HepG2 (cell line): ENCODE measurements at regions not wholly inside any gene's neighbourhood (a gene's known extent, or its start where the extent isn't known, plus 50 kb on each side); places are given as distances from the start of the nearest gene placed in this dataset.

ENCODE experiments used
- ATAC-seq: fragments of 200-7000 bp; cut with Tn5 transposase; 3 replicates; pipeline ENCODE4 v1.9.1; 2020; ENCODE audit warnings: mild to moderate bottlenecking, moderate library complexity
- BruUV-seq: library from RNA; stranded (reverse); fragments of 400-500 nt; replicated peaks from 2 replicates; lab custom pipeline; 2021; lab: Mats Ljungman, UMichigan
- CTCF ChIA-PET: fragments of 300-600 bp; formaldehyde crosslinking; extraction: SDS; loops from one replicate; lab custom pipeline; 2021; ENCODE audit warnings: low total read pairs, inconsistent platforms, low intra/inter-chr PET ratio; lab: Yijun Ruan, JAX
- POLR2A ChIA-PET: fragments of 350-600 bp; sonication (Branson Sonifier 250); formaldehyde crosslinking; loops from one replicate; lab custom pipeline; 2020; ENCODE audit warnings: antibody characterized with exemption, inconsistent platforms; lab: Yijun Ruan, JAX
- DNase-seq: peaks from one replicate; pipeline ENCODE4 v3.0.0-alpha.2; 2015; ENCODE audit warnings: low spot score
- FAIRE-seq: peaks from 3 replicates; lab custom pipeline; 2011; peaks lifted over from hg19 to GRCh38; lab: Jason Lieb, UNC
- H2AFZ ChIP-seq: one replicate; pipeline ENCODE4 v1.6.1; 2011; ENCODE audit warnings: low read length, inconsistent platforms
- H3K27ac ChIP-seq: fragments of 300-600 bp; 3 replicates; pipeline ENCODE4 v1.8.0; 2011; ENCODE audit warnings: mixed run types, mild to moderate bottlenecking, mixed read lengths, low read length, inconsistent platforms; ENCODE audit not compliant: insufficient read depth; ENCODE audit errors: extremely low read length
- H3K27me3 ChIP-seq, 2 experiments: fragments of 200-600 bp in 1 of 2; 2 replicates in 1 of 2; 3 replicates in 1 of 2; pipeline versions ENCODE4 v1.6.0 to v1.8.0; 2011; ENCODE audit warnings: low read length in 2 of 2, mild to moderate bottlenecking in 2 of 2, moderate library complexity in 2 of 2, inconsistent platforms in 1 of 2; ENCODE audit not compliant: insufficient read depth in 2 of 2, control insufficient read depth in 1 of 2
- H3K36me3 ChIP-seq, 2 experiments: fragments of 200-600 bp in 1 of 2; replicated peaks in 1 of 2; 2 replicates in 1 of 2; 3 replicates in 1 of 2; pipeline versions ENCODE4 v1.5.1 to v1.8.0; 2011; ENCODE audit warnings: low read length in 2 of 2, inconsistent platforms in 1 of 2; ENCODE audit not compliant: insufficient read depth in 2 of 2, control insufficient read depth in 1 of 2
- H3K4me1 ChIP-seq: 2 replicates; pipeline ENCODE4 v1.5.1; 2012; ENCODE audit warnings: low read length, inconsistent platforms; ENCODE audit not compliant: insufficient read depth
- H3K4me2 ChIP-seq: 2 replicates; pipeline ENCODE4 v1.6.0; 2011; ENCODE audit warnings: low read depth, low read length, inconsistent platforms
- H3K4me3 ChIP-seq, 3 experiments: fragments of 200-600 bp in 1 of 3; sonication (generic), shearing (Covaris generic) in 1 of 3; replicated peaks in 1 of 3; 2 replicates each; pipeline ENCODE4 v1.5.1; 2011 to 2016; ENCODE audit warnings: low read length in 3 of 3, inconsistent platforms in 2 of 3, low read depth in 2 of 3, mild to moderate bottlenecking in 2 of 3, control low read depth in 1 of 3, mixed read lengths in 1 of 3; ENCODE audit not compliant: insufficient read depth in 1 of 3
- H3K79me2 ChIP-seq: one replicate; pipeline ENCODE4 v1.6.1; 2011; ENCODE audit warnings: low read length, inconsistent platforms; ENCODE audit not compliant: insufficient read depth
- H3K9ac ChIP-seq: 2 replicates; pipeline ENCODE4 v1.6.0; 2011; ENCODE audit warnings: mild to moderate bottlenecking, low read depth, low read length, inconsistent platforms; ENCODE audit not compliant: insufficient read depth
- H3K9me3 ChIP-seq: 2 replicates; pipeline ENCODE4 v1.5.1; 2012; ENCODE audit warnings: mild to moderate bottlenecking, low read length
- H4K20me1 ChIP-seq: 2 replicates; pipeline ENCODE4 v1.6.0; 2011; ENCODE audit warnings: inconsistent platforms, mild to moderate bottlenecking, low read length, moderate library complexity; ENCODE audit not compliant: insufficient read depth
- ASH2L ChIP-seq: fragments of 300-600, 200-600 bp; sonication (generic); IDR thresholded peaks from 2 replicates; pipeline ENCODE4 v1.7.0; 2017; ENCODE audit warnings: low read depth, mild to moderate bottlenecking, moderate library complexity, mixed read lengths, low read length; ENCODE audit not compliant: insufficient read length
- ELF3 ChIP-seq: IDR thresholded peaks from 2 replicates; pipeline ENCODE4 v1.6.1; 2016; ENCODE audit warnings: missing genetic modification reagents, missing compliant biosample characterization
- JUN ChIP-seq: sonication (generic); formaldehyde crosslinking; IDR thresholded peaks from 2 replicates; pipeline ENCODE4 v1.4.0; 2020; ENCODE audit warnings: mild to moderate bottlenecking, missing genetic modification reagents
- KDM5B ChIP-seq: sonication (generic); formaldehyde crosslinking; IDR thresholded peaks from 2 replicates; pipeline ENCODE4 v1.4.0; 2020; ENCODE audit warnings: missing genetic modification reagents, mild to moderate bottlenecking, borderline replicate concordance
- MTA3 ChIP-seq: sonication (generic); formaldehyde crosslinking; IDR thresholded peaks from 2 replicates; pipeline ENCODE4 v1.4.0; 2020; ENCODE audit warnings: missing genetic modification reagents
- MYC ChIP-seq: sonication (generic); formaldehyde crosslinking; IDR thresholded peaks from 2 replicates; pipeline ENCODE4 v1.9.0; 2021; ENCODE audit warnings: missing genetic modification reagents, borderline replicate concordance
- NR1H2 ChIP-seq: sonication (generic); formaldehyde crosslinking; IDR thresholded peaks from 2 replicates; pipeline ENCODE4 v1.8.1; 2022; ENCODE audit warnings: low read depth, missing genetic modification reagents, borderline replicate concordance
- PHF21A ChIP-seq: sonication (generic); formaldehyde crosslinking; IDR thresholded peaks from 2 replicates; pipeline ENCODE4 v1.5.0; 2020; ENCODE audit warnings: mild to moderate bottlenecking, missing genetic modification reagents
- PLSCR1 ChIP-seq: sonication (generic); formaldehyde crosslinking; IDR thresholded peaks from 2 replicates; pipeline ENCODE4 v1.5.0; 2020; ENCODE audit warnings: missing genetic modification reagents, mild to moderate bottlenecking, borderline replicate concordance
- RORA ChIP-seq: sonication (generic); formaldehyde crosslinking; IDR thresholded peaks from 2 replicates; pipeline ENCODE4 v1.5.0; 2020; ENCODE audit warnings: mild to moderate bottlenecking, missing genetic modification reagents, moderate library complexity
- XBP1 ChIP-seq: sonication (generic); formaldehyde crosslinking; IDR thresholded peaks from 2 replicates; pipeline ENCODE4 v1.5.0; 2020; ENCODE audit warnings: missing genetic modification reagents
- ZBTB20 ChIP-seq: sonication (generic); formaldehyde crosslinking; IDR thresholded peaks from 2 replicates; pipeline ENCODE4 v1.8.1; 2023; ENCODE audit warnings: missing genetic modification reagents, low read depth, mild to moderate bottlenecking, borderline replicate concordance
- ZBTB26 ChIP-seq: IDR thresholded peaks from 2 replicates; pipeline ENCODE4 v1.6.1; 2016; ENCODE audit warnings: missing compliant biosample characterization, missing genetic modification reagents, borderline replicate concordance
- ZNF138 ChIP-seq: sonication (generic); formaldehyde crosslinking; IDR thresholded peaks from 2 replicates; pipeline ENCODE4 v1.5.0; 2020; ENCODE audit warnings: mild to moderate bottlenecking, low read depth, missing genetic modification reagents
- ZNF703 ChIP-seq: sonication (generic); formaldehyde crosslinking; IDR thresholded peaks from 2 replicates; pipeline ENCODE4 v1.5.1; 2020; ENCODE audit warnings: missing genetic modification reagents, mild to moderate bottlenecking, moderate library complexity, borderline replicate concordance
- ZNF780A ChIP-seq: sonication (generic); formaldehyde crosslinking; IDR thresholded peaks from 2 replicates; pipeline ENCODE4 v1.8.0; 2022; ENCODE audit warnings: mild to moderate bottlenecking, missing genetic modification reagents, moderate library complexity
- ZNF784 ChIP-seq: sonication (generic); formaldehyde crosslinking; IDR thresholded peaks from 2 replicates; pipeline ENCODE4 v1.5.1; 2020; ENCODE audit warnings: missing genetic modification reagents, mild to moderate bottlenecking, borderline replicate concordance
- ZNF841 ChIP-seq: sonication (generic); formaldehyde crosslinking; IDR thresholded peaks from 2 replicates; pipeline ENCODE4 v1.8.1; 2023; ENCODE audit warnings: missing genetic modification reagents, borderline replicate concordance
- ZNF879 ChIP-seq: sonication (generic); formaldehyde crosslinking; IDR thresholded peaks from 2 replicates; pipeline ENCODE4 v1.8.1; 2023; ENCODE audit warnings: missing genetic modification reagents
- WGBS: methylation state at CpG from one replicate; pipeline ENCODE4 v1.1.6; 2017; ENCODE audit warnings: low lambda C conversion rate; 5-methylcytosine and 5-hydroxymethylcytosine counted together
- in situ Hi-C: cut with HindIII; loops from 2 replicates; pipeline ENCODE4 v1.10.0; 2017; ENCODE audit warnings: low pct_unique_long_range_greater_than_20kb; ENCODE audit not compliant: extremely low pct_ligation_motif_present
- intact Hi-C: fragments of 100-400 bp; cut with micrococcal nuclease; formaldehyde crosslinking; loops from one replicate; pipeline ENCODE4 v1.10.0; 2022; ENCODE audit not compliant: unreplicated experiment

- POLR2A ChIA-PET, result no interaction called here
- TF ChIP-seq ZNF138 (CRISPR knock-in tag) (no peak), PHF21A (no peak), ZNF703 (CRISPR knock-in tag) (no peak), ZBTB26 (CRISPR knock-in tag) (no peak), ELF3 (CRISPR knock-in tag) (no peak), XBP1 (no peak), NR1H2 (CRISPR knock-in tag) (no peak), ZBTB20 (CRISPR knock-in tag) (no peak), JUN (CRISPR knock-in tag) (no peak)
- FAIRE-seq (no peak), DNase-seq (no peak), ATAC-seq (no peak)
- H4K20me1 ChIP-seq, result no peaks in the 10 kb centered on the region
- H3K27me3 ChIP-seq, result no peaks in the 10 kb centered on the region
- intact Hi-C loops, result no loop called here
- no peak overlapping the region for H3K4me3 ChIP-seq
- no peaks in the 10 kb centered on the region for H3K4me1 ChIP-seq
- H3K9me3 ChIP-seq, result no peaks in the 10 kb centered on the region
- H3K9ac ChIP-seq, result no peak overlapping the region
- CTCF ChIA-PET, result no interaction called here
- no peaks in the 10 kb centered on the region for H3K79me2 ChIP-seq
- in situ Hi-C loops, result no loop called here
- H3K36me3 ChIP-seq, result no peaks in the 10 kb centered on the region
- no TSS peak for BruUV-seq
- no peak overlapping the region for H3K27ac ChIP-seq
- no peak overlapping the region for H2AFZ ChIP-seq
- no peak overlapping the region for H3K4me2 ChIP-seq
These were observed 1010.3 kb downstream of the KCNT2 start for GRCh38 chr1:195597891-195598290.

- POLR2A ChIA-PET, result no interaction called here
- H3K9ac ChIP-seq, result no peak overlapping the region
- TF ChIP-seq ZNF784 (CRISPR knock-in tag) (no peak), ASH2L (no peak), PLSCR1 (no peak), ZNF841 (no peak), MYC (CRISPR knock-in tag) (no peak), KDM5B (no peak), ZNF780A (no peak), ZNF879 (no peak), RORA (no peak), MTA3 (CRISPR knock-in tag) (no peak)
- H4K20me1 ChIP-seq, result no peaks in the 10 kb centered on the region
- H2AFZ ChIP-seq, result no peak overlapping the region
- H3K27ac ChIP-seq, result no peak overlapping the region
- H3K79me2 ChIP-seq, result no peaks in the 10 kb centered on the region
- CTCF ChIA-PET, result no interaction called here
- intact Hi-C loops, result no loop called here
- DNase-seq (no peak), ATAC-seq (no peak), FAIRE-seq (no peak)
- H3K4me3 ChIP-seq, result no peak overlapping the region
- BruUV-seq, result no TSS peak
- H3K4me2 ChIP-seq, result no peak overlapping the region
- in situ Hi-C loops, result no loop called here
- H3K36me3 ChIP-seq, result no peaks in the 10 kb centered on the region
- 0% methylated on average over 3 of the region's 3 CpGs for WGBS
- H3K4me1 ChIP-seq, result no peaks in the 10 kb centered on the region
- no peaks in the 10 kb centered on the region for H3K9me3 ChIP-seq
- no peaks in the 10 kb centered on the region for H3K27me3 ChIP-seq
These were observed 1013.5 kb downstream of the KCNT2 start for GRCh38 chr1:195594773-195595172.
